ENCODE measurements at regions not wholly inside any gene's neighbourhood (a gene's known extent, or its start where the extent isn't known, plus 50 kb on each side); places are given as distances from the start of the nearest gene placed in this dataset.
"Not testable (repeated sequence)": the region's sequence is repeated elsewhere in the genome, so short reads cannot be mapped to it uniquely, and the experiment has no call there.

GRCh38 chr18:64810354-64810753, 661.5 kb upstream of the LINC00305 start:
- DNase-seq = no peak

- DNase-seq = no peak
Observed at GRCh38 chr18:64809801-64810200, 660.9 kb upstream of the LINC00305 start.

- DNase-seq = no peak
Observed at GRCh38 chr18:64807560-64807959, 658.7 kb upstream of the LINC00305 start.

DNA sequence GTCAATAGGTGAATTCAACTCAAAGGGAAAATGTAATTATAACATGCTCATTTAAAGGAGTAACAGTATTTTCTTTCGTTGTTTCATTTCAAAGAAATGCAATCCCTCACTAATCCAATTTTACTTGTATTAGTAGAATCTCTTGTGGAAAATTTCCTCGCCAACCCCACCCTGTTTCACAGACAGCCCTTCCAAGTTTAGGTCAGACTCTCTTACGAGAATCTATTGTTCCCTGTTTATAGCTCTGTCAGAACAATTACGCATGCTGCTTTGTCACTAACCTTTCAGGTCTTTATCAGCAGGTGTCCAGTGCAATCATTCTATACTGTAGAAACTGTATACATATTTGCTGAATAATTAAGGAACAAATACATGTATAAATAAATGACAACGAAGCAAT, 657.8 kb upstream of the LINC00305 start:
- DNase-seq = no peak

- DNase-seq = no peak
Observed at GRCh38 chr18:64806232-64806631, 657.3 kb upstream of the LINC00305 start.

DNA sequence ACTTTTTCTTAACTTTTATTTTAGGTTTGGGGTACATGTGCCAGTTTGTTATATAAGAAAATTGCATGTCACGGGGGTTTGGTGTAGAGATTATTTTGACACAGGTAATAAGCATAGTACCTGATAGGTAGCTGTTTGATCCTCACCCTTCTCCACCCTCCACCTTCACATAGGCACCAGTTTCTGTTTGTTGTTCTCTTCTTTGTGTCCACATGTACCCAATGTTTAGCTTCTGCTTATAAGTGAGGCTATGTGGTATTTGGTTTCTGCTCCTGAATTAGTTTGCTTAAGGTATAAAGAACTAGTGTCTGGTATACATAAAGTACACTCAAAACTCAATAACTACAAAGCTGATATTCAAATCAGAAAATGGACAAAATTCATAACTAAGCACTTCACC, 654.6 kb upstream of the LINC00305 start:
- DNase-seq = no peak

DNA sequence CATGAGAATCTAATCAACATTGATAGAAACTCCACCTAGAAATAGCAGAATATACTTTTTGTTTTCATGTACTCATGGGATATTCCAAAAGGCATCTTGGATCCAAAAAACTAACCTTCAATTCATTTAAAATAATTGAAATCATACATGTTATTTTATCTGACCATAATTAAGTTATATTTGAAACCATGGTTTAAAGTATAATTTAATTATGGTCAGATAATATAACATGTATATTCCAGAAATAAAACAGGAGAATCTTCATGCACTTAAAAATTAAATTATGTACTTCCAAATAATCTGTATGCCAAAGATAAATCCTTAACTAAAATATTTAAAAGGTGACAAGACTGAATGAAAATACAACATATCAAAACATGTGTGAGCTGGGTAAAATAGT, 651.3 kb upstream of the LINC00305 start:
- DNase-seq = no peak

DNA sequence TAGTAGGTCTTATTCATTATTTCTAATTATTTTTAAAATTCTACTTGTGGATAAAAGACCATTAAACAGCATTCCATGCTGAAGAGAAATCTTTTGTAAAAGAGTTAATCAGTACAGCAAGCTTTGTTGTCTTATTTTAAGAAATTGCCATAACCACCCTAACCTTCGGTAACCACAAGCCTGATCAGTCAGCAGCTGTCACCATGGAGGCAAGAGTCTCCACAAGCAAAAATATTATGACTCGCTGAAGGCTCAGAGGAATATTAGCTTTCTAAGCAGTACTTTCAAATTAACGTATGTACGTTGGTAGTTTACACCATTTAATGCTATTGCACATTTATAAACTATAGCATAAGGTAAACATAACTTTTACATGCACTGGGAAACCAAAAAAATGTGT, 650.5 kb upstream of the LINC00305 start:
- no peak for DNase-seq

GRCh38 chr18:64791236-64791635, 642.3 kb upstream of the LINC00305 start:
- DNase-seq = no peak

GRCh38 chr18:64785686-64786085, 636.8 kb upstream of the LINC00305 start:
- DNase-seq = no peak

DNA sequence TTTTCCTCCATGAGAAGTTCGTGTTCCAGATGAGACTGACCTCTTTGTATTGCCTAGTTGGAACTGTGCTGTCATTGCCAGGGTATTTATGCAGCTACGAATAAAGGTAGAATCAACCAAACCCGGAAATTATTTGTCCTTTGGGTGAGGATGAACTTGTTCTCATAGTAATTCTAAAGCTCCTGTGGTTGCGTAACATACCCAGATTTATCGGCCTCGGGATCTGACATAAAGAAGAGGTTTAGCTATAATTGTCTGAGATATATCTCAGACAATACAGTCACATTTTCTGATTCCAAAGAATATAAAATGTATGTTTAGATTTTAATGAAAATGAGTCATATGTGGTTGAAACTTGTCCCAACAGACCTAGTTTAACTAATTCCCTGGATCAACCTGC, 628.7 kb upstream of the LINC00305 start:
- DNase-seq = no peak

GRCh38 chr18:64765908-64766307, 617.0 kb upstream of the LINC00305 start:
- no peak for DNase-seq

- no peak for DNase-seq
Observed at GRCh38 chr18:64752707-64753106, 603.8 kb upstream of the LINC00305 start.

DNA sequence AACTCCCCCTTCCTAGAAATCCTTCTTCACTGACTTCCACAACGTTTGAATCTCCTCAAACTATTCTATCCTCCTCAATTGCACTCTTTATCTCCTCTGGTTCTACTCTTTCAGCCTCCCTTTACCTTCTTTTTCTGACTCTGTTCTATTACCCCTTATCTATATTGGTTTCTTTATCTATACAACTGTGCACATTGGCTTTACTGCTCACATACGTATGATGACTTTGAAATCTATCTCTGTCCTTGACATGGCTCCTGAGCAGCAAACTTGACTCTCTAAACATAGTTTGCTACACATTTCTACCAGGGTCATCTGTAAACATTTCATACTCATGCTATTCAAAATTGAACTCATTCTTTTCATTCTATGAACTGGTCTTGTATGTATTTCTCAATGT, 601.0 kb upstream of the LINC00305 start:
- no peak for DNase-seq

DNA sequence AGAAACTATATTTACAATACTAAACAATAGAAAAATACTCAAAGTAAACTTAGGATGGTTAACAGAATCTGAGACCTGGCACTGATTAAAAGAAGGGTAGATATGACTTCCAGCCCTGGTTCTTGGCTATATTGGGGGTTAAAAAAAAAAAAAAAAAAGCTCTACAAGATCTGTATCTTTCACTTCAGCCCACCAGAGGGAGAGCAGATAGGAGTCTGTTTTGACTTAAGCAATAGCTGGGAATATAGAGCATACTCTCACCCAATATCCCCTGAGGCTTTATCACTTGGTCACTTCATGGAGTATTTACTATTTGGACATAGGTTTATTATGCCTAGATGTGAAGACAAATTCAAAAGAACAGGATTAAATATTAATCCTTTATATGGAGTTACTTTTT, 598.9 kb upstream of the LINC00305 start:
- DNase-seq = no peak

- no peak for DNase-seq
Observed at GRCh38 chr18:64742898-64743297, 594.0 kb upstream of the LINC00305 start.

DNA sequence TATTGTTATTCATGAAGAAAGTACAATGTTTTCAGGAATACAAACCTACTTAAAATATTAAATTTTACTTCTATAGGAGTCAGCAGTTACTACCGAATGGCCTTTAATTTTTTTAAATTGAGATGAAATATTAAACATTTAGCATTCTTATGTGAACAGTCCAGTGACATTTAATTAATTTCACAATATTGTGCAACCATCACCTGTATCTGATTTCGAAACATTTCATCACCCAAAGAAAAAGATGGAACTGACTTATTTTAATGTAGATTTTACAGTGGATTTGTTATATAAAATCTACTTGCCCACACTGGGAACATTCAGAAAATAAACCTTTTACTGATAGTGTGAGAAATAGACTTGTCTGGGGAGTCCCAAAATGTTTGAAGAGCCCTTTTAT, 585.2 kb upstream of the LINC00305 start:
- no peak for DNase-seq

GRCh38 chr18:64725657-64726056, 576.8 kb upstream of the LINC00305 start:
- not testable (repeated sequence) for DNase-seq

DNA sequence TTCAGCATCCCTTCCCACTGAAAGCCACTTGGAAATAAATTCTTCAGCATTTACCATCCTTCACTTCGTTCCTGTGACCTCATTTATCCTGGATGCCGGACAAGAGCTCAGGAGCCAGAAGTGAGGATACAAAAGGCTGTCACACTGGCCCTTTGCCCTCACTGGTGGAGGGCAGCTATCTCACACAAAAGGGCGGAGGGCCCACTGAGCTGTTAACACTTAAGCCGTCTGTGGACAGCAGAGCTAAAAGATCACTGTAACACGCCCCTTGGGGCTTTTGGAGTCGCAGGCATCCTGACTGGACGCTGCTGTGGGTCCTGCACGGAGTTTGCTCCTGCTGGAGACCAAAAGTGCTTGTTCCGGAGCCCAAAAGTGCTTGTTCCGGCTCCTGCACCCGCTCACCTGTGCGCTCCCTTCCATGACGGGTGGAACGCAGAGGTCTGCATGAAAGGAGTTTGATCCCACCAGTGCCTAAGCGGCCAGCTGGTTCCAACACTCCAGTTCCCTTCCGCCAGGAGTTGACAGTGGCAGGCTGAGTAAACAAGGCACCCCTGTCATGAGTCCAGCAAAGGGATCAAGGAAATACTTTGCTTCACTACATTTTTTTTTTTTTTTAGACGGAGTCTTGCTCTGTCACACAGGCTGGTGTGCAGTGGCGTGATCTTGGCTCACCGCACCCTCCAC, 572.0 kb upstream of the LINC00305 start:
- DNase-seq = no peak

DNA sequence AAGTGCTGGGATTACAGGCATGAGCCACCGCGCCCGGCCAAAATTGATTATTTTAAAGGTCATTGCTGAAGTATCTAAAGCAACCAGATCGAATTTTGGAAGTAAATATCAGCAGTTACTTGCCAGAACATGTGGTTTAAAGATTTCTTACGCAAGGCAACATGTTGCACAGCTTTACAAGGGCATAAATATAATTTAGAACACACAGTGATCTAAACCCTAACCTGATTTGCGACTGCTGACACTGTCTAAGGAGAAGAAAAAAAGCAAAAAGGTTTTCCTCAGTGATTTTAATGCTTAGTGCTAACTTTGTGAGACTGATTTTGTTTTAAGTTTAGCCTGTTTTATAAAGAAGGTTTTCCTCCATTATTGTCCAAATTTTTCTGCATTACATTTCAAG, 569.9 kb upstream of the LINC00305 start:
- no peak for DNase-seq

GRCh38 chr18:64717026-64717425, 568.1 kb upstream of the LINC00305 start:
- DNase-seq = no peak

DNA sequence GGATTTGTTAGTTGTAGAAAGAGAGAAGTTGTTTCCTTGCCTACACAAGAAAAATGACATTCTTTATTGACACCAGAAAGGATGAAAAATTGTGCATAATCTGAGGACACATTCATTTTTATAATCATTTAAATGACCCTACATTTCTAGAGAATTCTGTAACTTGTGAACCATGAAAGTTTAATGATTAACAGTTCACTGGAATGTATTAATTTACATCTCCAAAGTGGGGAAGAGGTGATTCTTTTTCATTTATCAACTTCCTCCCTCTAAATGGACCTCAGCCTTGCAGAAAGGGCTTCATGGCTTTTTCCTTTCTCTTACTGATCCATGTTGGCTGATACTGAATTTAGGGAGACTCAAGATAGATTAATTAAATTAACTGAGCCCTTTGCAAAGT, 565.2 kb upstream of the LINC00305 start:
- DNase-seq = no peak

GRCh38 chr18:64713284-64713683, 564.4 kb upstream of the LINC00305 start:
- no peak for DNase-seq

DNA sequence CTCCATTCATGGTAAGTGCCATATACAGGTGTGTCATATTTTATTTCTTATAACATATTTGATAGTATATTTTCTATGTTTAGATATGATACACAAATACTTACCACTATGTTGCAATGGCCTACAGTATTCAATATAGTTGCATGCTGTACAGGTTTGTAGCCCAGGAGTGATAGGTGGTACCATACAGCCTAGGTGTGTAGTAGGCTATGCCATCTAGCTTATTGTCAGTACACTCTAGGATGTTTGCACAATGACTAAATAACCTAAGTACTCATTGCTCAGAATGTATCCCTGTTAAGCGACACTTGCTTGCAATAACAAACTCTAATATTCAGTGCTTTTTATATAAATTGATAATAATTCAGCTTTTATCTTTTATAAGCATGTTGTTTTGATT, 563.1 kb upstream of the LINC00305 start:
- DNase-seq = no peak

GRCh38 chr18:64710105-64710861, 561.4 kb upstream of the LINC00305 start:
- DNase-seq = no peak
